ENCODE measurements at regions not wholly inside any gene's neighbourhood (a gene's known extent, or its start where the extent isn't known, plus 50 kb on each side); places are given as distances from the start of the nearest gene placed in this dataset.

GRCh38 chr5:18686253-18686652, 1052.0 kb downstream of the TAF11L14 start:
- H3K9me3 ChIP-seq (ENCODE audit: insufficient read depth, low read length, severe bottlenecking), result no peaks in the 10 kb centered on the region
- DNase-seq (no peak), ATAC-seq (ENCODE audit: insufficient read depth, low read depth) (no peak)
- H3K27ac ChIP-seq (ENCODE audit: low read length), result no peak overlapping the region
- TF ChIP-seq EZH2 (IDR thresholded peaks at IDR 0.05; ENCODE audit: borderline replicate concordance, low read depth, low read length, severe bottlenecking) (no peak), CTCF (IDR thresholded peaks at IDR 0.05; ENCODE audit: borderline replicate concordance, extremely low read depth, low read length, poor library complexity, severe bottlenecking) (no peak)
- no peak overlapping the region for H2AFZ ChIP-seq (ENCODE audit: low read depth, low read length)
- no peak overlapping the region for H3K4me3 ChIP-seq (ENCODE audit: low read depth in 1 of 2, low read length in 2 of 2)
- H3K27me3 ChIP-seq (ENCODE audit: insufficient read depth, low read length, poor library complexity), result no peaks in the 10 kb centered on the region
- H4K20me1 ChIP-seq (ENCODE audit: insufficient read depth, low read length), result no peaks in the 10 kb centered on the region
- no peaks in the 10 kb centered on the region for H3K79me2 ChIP-seq (ENCODE audit: insufficient read depth, low read length)
- H3K9ac ChIP-seq (ENCODE audit: low read depth, low read length), result no peak overlapping the region
- H3K4me2 ChIP-seq (ENCODE audit: insufficient read depth, low read length), result no peak overlapping the region
- H3K36me3 ChIP-seq (ENCODE audit: insufficient read depth, low read length), result no peaks in the 10 kb centered on the region
- no peaks in the 10 kb centered on the region for H3K4me1 ChIP-seq (ENCODE audit: insufficient read depth, low read length)

DNA sequence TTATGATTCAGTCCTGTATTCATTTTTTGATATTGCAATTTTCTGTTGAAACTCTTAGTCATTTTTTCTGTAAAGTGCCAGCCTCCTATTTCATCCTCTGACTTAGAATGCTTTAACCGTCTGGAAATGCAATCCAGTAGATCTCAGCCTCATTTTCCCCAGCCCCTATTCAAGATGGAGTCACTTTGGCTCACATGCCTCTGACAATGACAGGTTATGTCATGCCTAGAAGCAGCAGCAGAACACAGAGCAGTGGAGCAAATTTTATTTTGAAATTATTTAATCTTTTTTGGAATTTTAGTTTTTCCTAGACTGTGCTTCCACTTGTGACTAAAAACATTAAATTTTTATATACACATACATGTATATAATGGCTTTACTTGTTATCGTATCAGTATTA, 1053.2 kb downstream of the TAF11L14 start:
- Histone ChIP-seq H3K4me2 (ENCODE audit: insufficient read depth, low read length) (no peak overlapping the region), H3K79me2 (ENCODE audit: insufficient read depth, low read length) (no peaks in the 10 kb centered on the region), H3K9me3 (ENCODE audit: insufficient read depth, low read length, severe bottlenecking) (no peaks in the 10 kb centered on the region), H3K27ac (ENCODE audit: low read length) (no peak overlapping the region), H3K36me3 (ENCODE audit: insufficient read depth, low read length) (no peaks in the 10 kb centered on the region), H4K20me1 (ENCODE audit: insufficient read depth, low read length) (no peaks in the 10 kb centered on the region), H3K27me3 (ENCODE audit: insufficient read depth, low read length, poor library complexity) (no peaks in the 10 kb centered on the region), H3K4me3 (ENCODE audit: low read depth in 1 of 2, low read length in 2 of 2) (no peak overlapping the region), H3K4me1 (ENCODE audit: insufficient read depth, low read length) (no peaks in the 10 kb centered on the region), H3K9ac (ENCODE audit: low read depth, low read length) (no peak overlapping the region), H2AFZ (ENCODE audit: low read depth, low read length) (no peak overlapping the region)
- no peak for ATAC-seq (ENCODE audit: insufficient read depth, low read depth)
- DNase-seq, result no peak
- TF ChIP-seq EZH2 (IDR thresholded peaks at IDR 0.05; ENCODE audit: borderline replicate concordance, low read depth, low read length, severe bottlenecking) (no peak), CTCF (IDR thresholded peaks at IDR 0.05; ENCODE audit: borderline replicate concordance, extremely low read depth, low read length, poor library complexity, severe bottlenecking) (no peak)

DNA sequence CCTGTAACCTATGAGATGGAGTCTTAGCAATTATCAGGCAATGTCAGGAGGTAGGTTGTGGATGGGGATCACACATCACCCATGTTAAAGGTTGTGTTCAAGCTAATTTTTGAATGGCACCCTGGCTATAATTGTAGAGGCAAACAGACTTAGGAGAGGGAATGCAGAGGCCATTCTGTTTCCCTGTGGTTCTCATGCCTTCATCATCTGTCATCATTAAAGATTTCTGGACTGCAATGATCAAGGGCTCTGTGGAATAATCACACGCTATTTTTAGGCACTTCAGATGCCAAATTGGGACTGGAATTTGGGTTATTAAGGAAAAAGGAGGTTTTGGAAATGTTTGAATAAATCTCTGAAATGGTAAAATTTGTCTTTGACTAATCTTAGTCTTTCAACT, 1065.4 kb downstream of the TAF11L14 start:
- H2AFZ ChIP-seq (ENCODE audit: low read depth, low read length), result no peak overlapping the region
- H3K9me3 ChIP-seq (ENCODE audit: insufficient read depth, low read length, severe bottlenecking), result no peaks in the 10 kb centered on the region
- no peak for ATAC-seq (ENCODE audit: insufficient read depth, low read depth)
- H3K4me3 ChIP-seq (ENCODE audit: low read depth in 1 of 2, low read length in 2 of 2), result no peak overlapping the region
- no peaks in the 10 kb centered on the region for H4K20me1 ChIP-seq (ENCODE audit: insufficient read depth, low read length)
- H3K9ac ChIP-seq (ENCODE audit: low read depth, low read length), result no peak overlapping the region
- H3K27me3 ChIP-seq (ENCODE audit: insufficient read depth, low read length, poor library complexity), result no peaks in the 10 kb centered on the region
- DNase-seq, result no peak
- H3K27ac ChIP-seq (ENCODE audit: low read length), result no peak overlapping the region
- H3K79me2 ChIP-seq (ENCODE audit: insufficient read depth, low read length), result no peaks in the 10 kb centered on the region
- TF ChIP-seq CTCF (IDR thresholded peaks at IDR 0.05; ENCODE audit: borderline replicate concordance, extremely low read depth, low read length, poor library complexity, severe bottlenecking) (no peak), EZH2 (IDR thresholded peaks at IDR 0.05; ENCODE audit: borderline replicate concordance, low read depth, low read length, severe bottlenecking) (no peak)
- no peaks in the 10 kb centered on the region for H3K36me3 ChIP-seq (ENCODE audit: insufficient read depth, low read length)
- H3K4me1 ChIP-seq (ENCODE audit: insufficient read depth, low read length), result no peaks in the 10 kb centered on the region
- no peak overlapping the region for H3K4me2 ChIP-seq (ENCODE audit: insufficient read depth, low read length)

DNA sequence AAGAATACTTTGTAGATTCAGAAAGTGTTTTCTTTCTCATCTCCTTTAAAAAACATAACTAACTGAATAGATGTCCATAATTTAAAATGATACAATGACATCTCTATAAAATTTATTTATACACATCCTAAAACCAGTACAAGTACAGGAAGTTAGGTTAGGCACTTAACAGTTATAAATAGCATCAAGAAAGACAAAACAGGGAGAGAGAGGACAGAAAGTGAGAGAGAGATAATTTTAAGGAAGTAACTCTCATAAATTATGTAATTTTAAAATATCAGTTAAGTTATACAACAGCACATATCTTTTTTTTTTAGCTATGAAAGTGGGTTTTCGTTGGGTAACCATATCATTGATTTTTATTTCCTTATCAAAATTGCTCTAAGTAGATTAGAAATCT, 1068.6 kb downstream of the TAF11L14 start:
- no peaks in the 10 kb centered on the region for H3K79me2 ChIP-seq (ENCODE audit: insufficient read depth, low read length)
- no peaks in the 10 kb centered on the region for H3K36me3 ChIP-seq (ENCODE audit: insufficient read depth, low read length)
- no peaks in the 10 kb centered on the region for H3K4me1 ChIP-seq (ENCODE audit: insufficient read depth, low read length)
- no peak overlapping the region for H3K4me2 ChIP-seq (ENCODE audit: insufficient read depth, low read length)
- no peak overlapping the region for H2AFZ ChIP-seq (ENCODE audit: low read depth, low read length)
- DNase-seq, result no peak
- TF ChIP-seq EZH2 (IDR thresholded peaks at IDR 0.05; ENCODE audit: borderline replicate concordance, low read depth, low read length, severe bottlenecking), result no peak
- TF ChIP-seq CTCF (IDR thresholded peaks at IDR 0.05; ENCODE audit: borderline replicate concordance, extremely low read depth, low read length, poor library complexity, severe bottlenecking), result no peak
- no peak overlapping the region for H3K4me3 ChIP-seq (ENCODE audit: low read depth in 1 of 2, low read length in 2 of 2)
- H3K27me3 ChIP-seq (ENCODE audit: insufficient read depth, low read length, poor library complexity), result no peaks in the 10 kb centered on the region
- ATAC-seq (ENCODE audit: insufficient read depth, low read depth), result no peak
- H3K27ac ChIP-seq (ENCODE audit: low read length), result no peak overlapping the region
- no peak overlapping the region for H3K9ac ChIP-seq (ENCODE audit: low read depth, low read length)
- no peaks in the 10 kb centered on the region for H4K20me1 ChIP-seq (ENCODE audit: insufficient read depth, low read length)
- H3K9me3 ChIP-seq (ENCODE audit: insufficient read depth, low read length, severe bottlenecking), result no peaks in the 10 kb centered on the region

Data from DND-41 (cell line).